Mesenchymal stem cell (in vitro differentiated cells and primary cell): ENCODE measurements at regions not wholly inside any gene's neighbourhood (a gene's known extent, or its start where the extent isn't known, plus 50 kb on each side); places are given as distances from the start of the nearest gene placed in this dataset.

Experiments used
- DNase-seq: peaks from one replicate; pipeline ENCODE4 v3.0.0-alpha.2; 2013
- H2AFZ ChIP-seq: one replicate; pipeline ENCODE4 v1.6.1; 2013; ENCODE audit warnings: low read depth, mild to moderate bottlenecking, control low read depth, inconsistent platforms, low read length, moderate library complexity
- H2AK5ac ChIP-seq: 2 replicates; pipeline ENCODE4 v1.6.1; 2013; ENCODE audit warnings: low read length, moderate library complexity, mild to moderate bottlenecking, inconsistent platforms; ENCODE audit not compliant: severe bottlenecking
- H2BK120ac ChIP-seq: one replicate; pipeline ENCODE4 v1.6.1; 2013; ENCODE audit warnings: low read depth, mild to moderate bottlenecking, inconsistent platforms, low read length, moderate library complexity
- H2BK12ac ChIP-seq, 2 experiments: one replicate each; pipeline ENCODE4 v1.6.1; 2013; ENCODE audit warnings: inconsistent platforms in 2 of 2, low read length in 2 of 2, mild to moderate bottlenecking in 2 of 2, moderate library complexity in 2 of 2, control low read depth in 1 of 2
- H2BK15ac ChIP-seq: one replicate; pipeline ENCODE4 v1.6.1; 2013; ENCODE audit warnings: mild to moderate bottlenecking, low read depth, inconsistent platforms; ENCODE audit not compliant: poor library complexity, severe bottlenecking
- H2BK5ac ChIP-seq: 2 replicates; pipeline ENCODE4 v1.6.1; 2013; ENCODE audit warnings: low read depth, mild to moderate bottlenecking, low read length, control low read depth, inconsistent platforms; ENCODE audit not compliant: poor library complexity, severe bottlenecking
- H3K14ac ChIP-seq, 2 experiments: one replicate each; pipeline ENCODE4 v1.6.1; 2013; ENCODE audit warnings: inconsistent platforms in 2 of 2, low read length in 2 of 2, control low read depth in 1 of 2, mild to moderate bottlenecking in 1 of 2, moderate library complexity in 1 of 2
- H3K18ac ChIP-seq, 2 experiments: one replicate each; pipeline ENCODE4 v1.6.1; 2013; ENCODE audit warnings: inconsistent platforms in 2 of 2, low read length in 2 of 2, control low read depth in 1 of 2, low read depth in 1 of 2, mild to moderate bottlenecking in 1 of 2
- H3K23ac ChIP-seq, 2 experiments: one replicate each; pipeline ENCODE4 v1.6.1; 2013; ENCODE audit warnings: inconsistent platforms in 2 of 2, low read length in 2 of 2, mild to moderate bottlenecking in 2 of 2, moderate library complexity in 2 of 2, control low read depth in 1 of 2
- H3K27ac ChIP-seq: 2 replicates; pipeline ENCODE4 v1.5.1; 2013; ENCODE audit warnings: mild to moderate bottlenecking, moderate library complexity, low read length, control low read depth, inconsistent platforms; ENCODE audit not compliant: poor library complexity, severe bottlenecking
- H3K27me3 ChIP-seq, 2 experiments: 2 replicates each; pipeline versions ENCODE4 v1.6.1 to v1.7.0; 2013; ENCODE audit warnings: low read length in 2 of 2, mild to moderate bottlenecking in 2 of 2, moderate library complexity in 2 of 2, control low read depth in 1 of 2, inconsistent platforms in 1 of 2; ENCODE audit not compliant: control insufficient read depth in 1 of 2, insufficient read depth in 1 of 2
- H3K36me3 ChIP-seq, 2 experiments: 2 replicates each; pipeline versions ENCODE4 v1.6.1 to v1.7.0; 2013; ENCODE audit warnings: low read length in 2 of 2, control low read depth in 1 of 2, inconsistent platforms in 1 of 2, low read depth in 1 of 2, mild to moderate bottlenecking in 1 of 2; ENCODE audit not compliant: insufficient read depth in 2 of 2, control insufficient read depth in 1 of 2
- H3K4ac ChIP-seq, 2 experiments: one replicate each; pipeline ENCODE4 v1.6.1; 2013; ENCODE audit warnings: inconsistent platforms in 2 of 2, low read length in 2 of 2, mild to moderate bottlenecking in 2 of 2, moderate library complexity in 2 of 2, control low read depth in 1 of 2, low read depth in 1 of 2
- H3K4me1 ChIP-seq: 2 replicates; pipeline ENCODE4 v1.6.1; 2013; ENCODE audit warnings: low read depth, low read length, control low read depth; ENCODE audit not compliant: control insufficient read depth, insufficient read depth
- H3K4me2 ChIP-seq: 2 replicates; pipeline ENCODE4 v1.6.1; 2013; ENCODE audit warnings: low read length, mild to moderate bottlenecking, inconsistent platforms; ENCODE audit not compliant: poor library complexity, severe bottlenecking
- H3K4me3 ChIP-seq, 2 experiments: 2 replicates each; pipeline versions ENCODE4 v1.5.1 to v1.7.0; 2013; ENCODE audit warnings: low read length in 2 of 2, mild to moderate bottlenecking in 2 of 2, control low read depth in 1 of 2, low read depth in 1 of 2; ENCODE audit not compliant: insufficient read depth in 1 of 2
- H3K79me1 ChIP-seq: replicated peaks from 2 replicates; pipeline ENCODE4 v1.6.1; 2013; ENCODE audit warnings: mild to moderate bottlenecking, control low read depth, low read length, inconsistent platforms; ENCODE audit not compliant: poor library complexity, severe bottlenecking
- H3K9ac ChIP-seq: 2 replicates; pipeline ENCODE4 v1.7.0; 2013; ENCODE audit warnings: mild to moderate bottlenecking, low read length, moderate library complexity
- H3K9me3 ChIP-seq: 2 replicates; pipeline ENCODE4 v1.7.0; 2013; ENCODE audit warnings: mild to moderate bottlenecking, low read length; ENCODE audit not compliant: control insufficient read depth
- H4K8ac ChIP-seq: one replicate; pipeline ENCODE4 v1.6.1; 2013; ENCODE audit warnings: inconsistent platforms, mild to moderate bottlenecking, low read length, moderate library complexity
- H4K91ac ChIP-seq: one replicate; pipeline ENCODE4 v1.6.1; 2013; ENCODE audit warnings: mild to moderate bottlenecking, low read length, inconsistent platforms
- WGBS: methylation state at CpG from one replicate; pipeline ENCODE4 v1.1.7; 2013; ENCODE audit warnings: mixed read lengths; 5-methylcytosine and 5-hydroxymethylcytosine counted together

DNA sequence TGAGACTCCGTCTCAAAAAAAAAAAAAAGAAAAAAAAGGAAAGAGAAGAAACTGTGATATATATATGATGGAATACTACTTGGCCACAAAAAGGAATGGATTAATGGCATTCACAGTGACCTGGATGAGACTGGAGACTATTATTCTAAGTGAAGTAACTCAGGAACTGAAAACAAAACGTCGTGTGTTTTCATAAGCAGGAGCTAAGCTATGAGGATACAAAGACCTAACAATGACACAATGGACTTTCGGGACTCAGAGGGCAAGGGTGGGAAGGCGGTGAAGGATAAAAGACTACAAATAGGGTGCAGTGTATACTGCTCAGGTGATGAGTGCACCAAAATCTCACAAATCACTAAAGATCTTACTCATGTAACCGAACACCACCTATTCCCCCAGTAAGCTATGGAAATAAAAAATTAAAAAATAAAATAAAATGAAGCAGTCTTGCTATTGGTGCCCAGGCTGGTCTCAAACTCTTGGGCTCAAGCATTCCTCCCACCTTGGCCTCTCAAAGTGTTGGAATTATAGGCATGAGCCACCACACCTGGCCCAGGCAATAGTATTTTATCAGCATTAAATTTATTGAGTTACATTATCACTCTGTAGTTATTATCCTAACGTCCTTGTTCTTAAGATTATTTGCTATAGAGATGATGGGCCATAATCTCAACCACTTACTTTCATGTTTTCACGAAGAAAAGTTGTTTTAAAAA lies 71.5 kb upstream of the GPBP1 start:
- Histone ChIP-seq H3K4me2 (no peak overlapping the region), H3K4me1 (no peaks in the 10 kb centered on the region), H2AFZ (no peak overlapping the region), H3K79me1 (no peaks in the 10 kb centered on the region), H2BK15ac (no peak overlapping the region), H2BK120ac (no peak overlapping the region), H3K4me3 (no peak overlapping the region), H4K8ac (no peak overlapping the region), H2BK5ac (no peak overlapping the region), H3K27me3 (peaks cover 0 to 3% of the 10 kb centered on the region in 2 experiments), H3K27ac (no peak overlapping the region), H3K36me3 (no peaks in the 10 kb centered on the region), H3K23ac (no peak overlapping the region), H3K4ac (no peak overlapping the region), H3K14ac (no peak overlapping the region), H2BK12ac (no peak overlapping the region), H2AK5ac (no peak overlapping the region), H3K9me3 (no peaks in the 10 kb centered on the region), H4K91ac (no peak overlapping the region), H3K18ac (no peak overlapping the region), H3K9ac (no peak overlapping the region)
- DNase-seq = no peak
- 88% methylated on average over 3 of the region's 8 CpGs for WGBS

DNA sequence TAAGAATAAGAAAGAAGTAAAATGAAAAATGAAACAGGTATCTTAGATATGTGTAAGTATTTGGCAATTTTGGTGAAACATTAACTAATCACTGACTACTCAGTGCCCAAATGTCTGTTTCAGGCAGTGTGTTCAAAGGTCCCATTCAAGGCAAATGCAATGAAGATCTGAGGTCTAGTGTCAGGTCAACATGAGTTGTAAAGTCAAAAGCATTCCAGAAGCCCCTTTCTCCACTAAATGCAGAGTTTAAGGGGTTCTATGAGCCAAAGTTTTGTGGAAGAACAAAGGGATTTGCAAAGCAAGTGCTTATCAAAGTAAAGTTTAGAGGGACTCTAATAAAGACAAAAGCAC lies 71.0 kb upstream of the GPBP1 start:
- Histone ChIP-seq H3K36me3 (no peaks in the 10 kb centered on the region), H2AK5ac (no peak overlapping the region)
- DNase-seq = no peak

DNA sequence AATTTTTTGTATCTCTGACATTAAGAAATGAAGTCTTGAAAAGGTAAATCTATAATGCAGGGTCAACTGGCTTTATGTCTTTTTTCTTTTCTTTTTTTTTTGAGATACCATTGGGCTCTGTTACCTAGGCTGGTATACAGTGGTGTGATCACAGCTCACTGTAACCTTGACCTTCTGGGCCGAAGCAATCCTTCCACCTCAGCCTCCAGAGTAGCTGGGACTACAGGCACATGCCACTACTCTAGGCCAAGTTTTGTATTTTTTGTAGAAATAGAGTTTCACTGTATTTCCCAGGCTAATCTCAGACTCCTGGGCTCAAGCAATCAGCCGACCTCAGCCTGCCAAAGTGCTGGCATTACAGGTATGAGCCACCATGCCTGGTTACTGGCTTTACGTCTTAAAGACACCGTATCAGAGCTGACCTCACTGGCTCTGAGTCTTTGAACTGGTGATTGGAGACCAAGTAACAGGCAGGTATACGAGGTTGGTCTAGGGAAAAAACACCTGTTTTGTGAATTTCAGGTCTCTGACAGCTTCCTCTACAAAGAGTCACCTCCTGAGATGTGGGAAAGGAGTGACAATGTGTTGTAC lies 70.4 kb upstream of the GPBP1 start:
- peaks cover 0 to 3% of the 10 kb centered on the region in 2 experiments for H3K27me3 ChIP-seq
- H2BK12ac ChIP-seq = no peak overlapping the region
- no peak overlapping the region for H3K4me2 ChIP-seq
- H3K14ac ChIP-seq = no peak overlapping the region
- H4K91ac ChIP-seq = no peak overlapping the region
- no peak overlapping the region for H3K9ac ChIP-seq
- no peak overlapping the region for H3K23ac ChIP-seq
- no peak overlapping the region for H3K4ac ChIP-seq
- H3K18ac ChIP-seq = no peak overlapping the region
- no peak for DNase-seq
- no peaks in the 10 kb centered on the region for H3K4me1 ChIP-seq
- no peak overlapping the region for H2AFZ ChIP-seq
- WGBS = 83% methylated on average over 5 of the region's 5 CpGs
- H3K27ac ChIP-seq = no peak overlapping the region
- H2BK15ac ChIP-seq = no peak overlapping the region
- H3K36me3 ChIP-seq = no peaks in the 10 kb centered on the region
- no peak overlapping the region for H2BK120ac ChIP-seq
- H2BK5ac ChIP-seq = no peak overlapping the region
- H3K9me3 ChIP-seq = no peaks in the 10 kb centered on the region
- no peak overlapping the region for H4K8ac ChIP-seq
- no peak overlapping the region for H2AK5ac ChIP-seq
- no peaks in the 10 kb centered on the region for H3K79me1 ChIP-seq
- H3K4me3 ChIP-seq = no peak overlapping the region

More for the DNA sequence above, 71.0 kb upstream of the GPBP1 start:
- peaks cover 0 to 3% of the 10 kb centered on the region in 2 experiments for H3K27me3 ChIP-seq
- H3K4ac ChIP-seq = no peak overlapping the region
- H3K4me2 ChIP-seq = no peak overlapping the region
- H3K4me3 ChIP-seq = no peak overlapping the region
- H3K14ac ChIP-seq = no peak overlapping the region
- H3K18ac ChIP-seq = no peak overlapping the region
- no peak overlapping the region for H2BK5ac ChIP-seq
- no peak overlapping the region for H2AFZ ChIP-seq
- no peak overlapping the region for H2BK15ac ChIP-seq
- H2BK12ac ChIP-seq = no peak overlapping the region
- no peak overlapping the region for H3K9ac ChIP-seq
- H2BK120ac ChIP-seq = no peak overlapping the region
- no peaks in the 10 kb centered on the region for H3K4me1 ChIP-seq
- no peaks in the 10 kb centered on the region for H3K79me1 ChIP-seq
- H3K9me3 ChIP-seq = no peaks in the 10 kb centered on the region
- H4K91ac ChIP-seq = no peak overlapping the region
- H3K27ac ChIP-seq = no peak overlapping the region
- no peak overlapping the region for H4K8ac ChIP-seq
- H3K23ac ChIP-seq = no peak overlapping the region

DNA sequence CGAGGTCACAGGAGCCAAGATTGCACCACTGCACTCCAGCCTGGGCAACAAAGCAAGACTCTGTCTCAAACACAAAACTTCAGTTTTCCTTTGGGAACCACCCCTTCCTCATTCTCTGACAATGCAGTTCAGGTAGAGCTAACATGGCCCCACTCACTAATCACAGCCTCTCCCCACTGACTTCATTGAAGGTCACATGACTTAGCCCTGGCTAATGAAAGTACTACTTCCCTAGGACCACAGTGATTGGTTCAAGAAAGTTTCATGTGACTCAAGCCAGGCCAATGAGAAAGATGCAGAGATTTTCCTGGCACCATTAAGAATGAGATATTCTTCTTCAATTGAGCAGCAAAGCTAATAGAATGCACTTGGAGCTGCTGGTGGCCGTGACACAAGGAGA lies 67.2 kb upstream of the GPBP1 start:
- WGBS = 87% methylated on average over 2 of the region's 2 CpGs
- Histone ChIP-seq H3K27me3 (peaks cover 0 to 3% of the 10 kb centered on the region in 2 experiments), H2BK5ac (no peak overlapping the region)

More for the DNA sequence above, 67.2 kb upstream of the GPBP1 start:
- DNase-seq = no peak
- Histone ChIP-seq H3K9me3 (no peaks in the 10 kb centered on the region), H2BK120ac (no peak overlapping the region), H4K8ac (no peak overlapping the region), H3K4me3 (no peak overlapping the region), H3K4me2 (no peak overlapping the region), H3K23ac (no peak overlapping the region), H3K36me3 (no peaks in the 10 kb centered on the region), H3K4me1 (no peaks in the 10 kb centered on the region), H2AK5ac (no peak overlapping the region), H4K91ac (no peak overlapping the region), H2BK12ac (no peak overlapping the region), H3K4ac (no peak overlapping the region), H3K9ac (no peak overlapping the region), H3K79me1 (no peaks in the 10 kb centered on the region), H3K18ac (no peak overlapping the region), H2BK15ac (no peak overlapping the region), H3K27ac (no peak overlapping the region), H2AFZ (no peak overlapping the region), H3K14ac (no peak overlapping the region)
